Neuronal stem cell (in vitro differentiated cells): ENCODE measurements at regions not wholly inside any gene's neighbourhood (a gene's known extent, or its start where the extent isn't known, plus 50 kb on each side); places are given as distances from the start of the nearest gene placed in this dataset.

Experiments used
- DNase-seq: peaks from one replicate; pipeline ENCODE4 v3.0.0-alpha.2; 2013; ENCODE audit warnings: low spot score
- H2AFZ ChIP-seq: one replicate; pipeline ENCODE4 v1.6.1; 2013; ENCODE audit warnings: mild to moderate bottlenecking, low read length, inconsistent platforms
- H2AK5ac ChIP-seq: 2 replicates; pipeline ENCODE4 v1.6.1; 2013; ENCODE audit warnings: low read depth, mild to moderate bottlenecking, inconsistent platforms, low read length, moderate library complexity, mixed read lengths
- H2BK120ac ChIP-seq: 2 replicates; pipeline ENCODE4 v1.6.1; 2013; ENCODE audit warnings: low read depth, mild to moderate bottlenecking, inconsistent platforms, low read length, moderate library complexity, mixed read lengths
- H2BK12ac ChIP-seq: one replicate; pipeline ENCODE4 v1.6.1; 2013; ENCODE audit warnings: low read length, inconsistent platforms
- H2BK15ac ChIP-seq: 2 replicates; pipeline ENCODE4 v1.6.1; 2013; ENCODE audit warnings: mild to moderate bottlenecking, low read length, inconsistent platforms, mixed read lengths
- H2BK5ac ChIP-seq: one replicate; pipeline ENCODE4 v1.6.1; 2013; ENCODE audit warnings: inconsistent platforms, mild to moderate bottlenecking, low read length, moderate library complexity
- H3K14ac ChIP-seq: one replicate; pipeline ENCODE4 v1.6.1; 2013; ENCODE audit warnings: low read length, inconsistent platforms
- H3K18ac ChIP-seq: 2 replicates; pipeline ENCODE4 v1.6.1; 2013; ENCODE audit warnings: low read length, inconsistent platforms
- H3K23ac ChIP-seq: 2 replicates; pipeline ENCODE4 v1.6.1; 2013; ENCODE audit warnings: low read depth, mild to moderate bottlenecking, mixed read lengths, low read length, inconsistent platforms; ENCODE audit not compliant: poor library complexity
- H3K27ac ChIP-seq: replicated peaks from 3 replicates; pipeline ENCODE4 v1.5.1; 2013; ENCODE audit warnings: low read length, inconsistent platforms
- H3K27me3 ChIP-seq, 3 experiments: 2 replicates each; pipeline ENCODE4 v1.6.1; 2013; ENCODE audit warnings: low read length in 3 of 3, mild to moderate bottlenecking in 2 of 3, inconsistent platforms in 1 of 3, low read depth in 1 of 3, mixed read lengths in 1 of 3, moderate library complexity in 1 of 3; ENCODE audit not compliant: control insufficient read depth in 3 of 3, insufficient read depth in 3 of 3
- H3K36me3 ChIP-seq, 2 donors: replicated peaks in 1 of 2; 2 replicates each; pipeline ENCODE4 v1.6.1; 2013; ENCODE audit warnings: low read length in 2 of 2; ENCODE audit not compliant: control insufficient read depth in 2 of 2, insufficient read depth in 2 of 2
- H3K4ac ChIP-seq: 2 replicates; pipeline ENCODE4 v1.6.1; 2013; ENCODE audit warnings: inconsistent platforms, mild to moderate bottlenecking, low read length, moderate library complexity
- H3K4me1 ChIP-seq, 2 donors: 1 replicate in 1 of 2; 2 replicates in 1 of 2; pipeline ENCODE4 v1.6.1; 2013; ENCODE audit warnings: low read length in 2 of 2, low read depth in 1 of 2; ENCODE audit not compliant: control insufficient read depth in 2 of 2, insufficient read depth in 1 of 2
- H3K4me2 ChIP-seq: one replicate; pipeline ENCODE4 v1.6.1; 2013; ENCODE audit warnings: mild to moderate bottlenecking, low read length, inconsistent platforms; ENCODE audit not compliant: insufficient read depth, poor library complexity, severe bottlenecking
- H3K4me3 ChIP-seq, 2 donors: 2 replicates each; pipeline ENCODE4 v1.5.1; 2013; ENCODE audit warnings: low read length in 2 of 2, mild to moderate bottlenecking in 2 of 2, inconsistent platforms in 1 of 2, moderate library complexity in 1 of 2
- H3K79me1 ChIP-seq: one replicate; pipeline ENCODE4 v1.6.1; 2013; ENCODE audit warnings: low read depth, mild to moderate bottlenecking, inconsistent platforms, low read length, moderate library complexity
- H3K9ac ChIP-seq: one replicate; pipeline ENCODE4 v1.6.1; 2013; ENCODE audit warnings: mild to moderate bottlenecking, low read depth, low read length, inconsistent platforms; ENCODE audit not compliant: poor library complexity
- H3K9me3 ChIP-seq, 2 donors: replicated peaks in 1 of 2; 2 replicates each; pipeline versions ENCODE3 to v1.6.1; 2013; ENCODE audit warnings: low read length in 2 of 2, mild to moderate bottlenecking in 2 of 2, inconsistent platforms in 1 of 2, low read depth in 1 of 2, mixed read lengths in 1 of 2, moderate library complexity in 1 of 2; ENCODE audit not compliant: control insufficient read depth in 2 of 2, insufficient read depth in 1 of 2
- H4K8ac ChIP-seq: one replicate; pipeline ENCODE4 v1.6.1; 2013; ENCODE audit warnings: low read depth, mild to moderate bottlenecking, inconsistent platforms, low read length, moderate library complexity
- H4K91ac ChIP-seq: one replicate; pipeline ENCODE4 v1.6.1; 2013; ENCODE audit warnings: low read length, low read depth, mild to moderate bottlenecking, inconsistent platforms; ENCODE audit not compliant: poor library complexity
- WGBS, 2 donors: extraction: QIAGEN DNeasy Blood & Tissue Kit; methylation state at CpG; one replicate each; pipeline ENCODE4 v1.1.7; 2013; ENCODE audit warnings: missing lambda C conversion rate in 2 of 2, mixed read lengths in 1 of 2; ENCODE audit not compliant: insufficient read length in 2 of 2, insufficient replicate concordance in 1 of 2; ENCODE audit errors: extremely low coverage in 2 of 2; 5-methylcytosine and 5-hydroxymethylcytosine counted together

GRCh38 chr6:82751718-82752117 lies 313.9 kb downstream of the UBE3D start:
- H2AFZ ChIP-seq, result no peak overlapping the region
- no peak overlapping the region for H2BK5ac ChIP-seq
- H2AK5ac ChIP-seq, result no peak overlapping the region
- no peaks in the 10 kb centered on the region for H3K79me1 ChIP-seq
- H4K91ac ChIP-seq, result no peak overlapping the region
- no peak overlapping the region for H2BK12ac ChIP-seq
- no peak overlapping the region for H2BK15ac ChIP-seq
- H3K27ac ChIP-seq, result no peak overlapping the region
- no peak overlapping the region for H3K4me3 ChIP-seq
- no peaks in the 10 kb centered on the region for H3K36me3 ChIP-seq
- no peak overlapping the region for H3K4me2 ChIP-seq
- H3K23ac ChIP-seq, result no peak overlapping the region
- H3K18ac ChIP-seq, result no peak overlapping the region
- no peaks in the 10 kb centered on the region for H3K4me1 ChIP-seq
- H2BK120ac ChIP-seq, result no peak overlapping the region
- no peak for DNase-seq
- H3K4ac ChIP-seq, result no peak overlapping the region
- no peak overlapping the region for H4K8ac ChIP-seq
- H3K14ac ChIP-seq, result no peak overlapping the region
- no peaks in the 10 kb centered on the region for H3K9me3 ChIP-seq
- no peak overlapping the region for H3K9ac ChIP-seq
- H3K27me3 ChIP-seq, result no peaks in the 10 kb centered on the region

GRCh38 chr6:82761674-82762345 lies 303.8 kb downstream of the UBE3D start:
- no peak overlapping the region for H2BK15ac ChIP-seq
- no peak overlapping the region for H3K4ac ChIP-seq
- H3K4me2 ChIP-seq, result no peak overlapping the region
- no peak overlapping the region for H3K18ac ChIP-seq
- DNase-seq, result no peak
- no peak overlapping the region for H3K9ac ChIP-seq
- H3K4me3 ChIP-seq, result no peak overlapping the region
- no peak overlapping the region for H3K27ac ChIP-seq
- no peak overlapping the region for H4K8ac ChIP-seq
- no peak overlapping the region for H4K91ac ChIP-seq
- no peak overlapping the region for H2BK12ac ChIP-seq
- no peak overlapping the region for H2BK5ac ChIP-seq
- H3K36me3 ChIP-seq, result no peaks in the 10 kb centered on the region
- WGBS, 2 donors, result no CpG with 5 or more reads among the region's 2 CpGs
- H2BK120ac ChIP-seq, result no peak overlapping the region
- no peak overlapping the region for H2AK5ac ChIP-seq
- H3K9me3 ChIP-seq, result no peaks in the 10 kb centered on the region
- no peaks in the 10 kb centered on the region for H3K27me3 ChIP-seq
- no peak overlapping the region for H3K23ac ChIP-seq
- H3K14ac ChIP-seq, result no peak overlapping the region
- no peaks in the 10 kb centered on the region for H3K4me1 ChIP-seq
- H3K79me1 ChIP-seq, result no peaks in the 10 kb centered on the region
- H2AFZ ChIP-seq, result no peak overlapping the region

DNA sequence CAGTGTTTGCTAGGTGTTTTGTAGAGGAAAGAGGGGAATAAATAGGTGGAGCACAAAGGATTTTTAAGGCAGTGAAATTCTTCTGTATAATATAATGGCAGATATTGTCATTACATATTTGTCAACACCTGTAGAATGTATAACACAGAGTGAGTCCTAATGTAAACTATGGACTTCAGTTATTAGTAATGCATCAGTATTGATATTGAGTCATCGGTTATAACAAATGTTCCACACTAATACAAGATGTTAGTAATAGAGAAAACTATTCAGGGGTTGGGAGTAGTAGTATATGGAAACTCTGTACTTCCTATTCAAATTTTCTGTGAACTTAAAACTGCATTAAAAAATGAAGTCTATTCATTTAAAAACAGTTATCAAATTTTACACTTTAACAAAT lies 299.2 kb downstream of the UBE3D start:
- no peak overlapping the region for H4K8ac ChIP-seq
- no peak overlapping the region for H2BK12ac ChIP-seq
- no peak for DNase-seq

DNA sequence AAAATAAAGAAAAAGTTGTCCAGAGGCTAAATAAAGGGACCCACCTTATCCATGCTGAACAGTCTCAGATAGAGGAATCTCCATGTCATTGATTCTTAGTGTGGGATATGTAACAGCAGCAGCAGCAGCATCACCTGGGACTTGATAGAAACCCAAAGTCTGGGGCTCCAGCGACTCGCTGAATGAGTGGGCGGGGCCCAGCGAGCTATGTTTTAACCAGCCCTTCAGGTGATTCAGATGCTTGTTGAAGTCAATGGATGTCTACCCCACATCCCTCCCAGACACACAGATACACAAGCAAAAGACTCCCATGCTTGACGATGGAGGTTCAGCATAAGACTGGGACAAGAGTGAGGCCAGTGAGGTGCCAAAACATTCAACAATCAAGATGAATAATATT lies 298.6 kb downstream of the UBE3D start:
- H3K23ac ChIP-seq, result no peak overlapping the region
- no peak overlapping the region for H4K91ac ChIP-seq
- H3K18ac ChIP-seq, result no peak overlapping the region
- no peak overlapping the region for H4K8ac ChIP-seq
- H3K4me2 ChIP-seq, result no peak overlapping the region
- no peaks in the 10 kb centered on the region for H3K9me3 ChIP-seq
- no peak overlapping the region for H2BK120ac ChIP-seq
- WGBS, 2 donors, result no CpG with 5 or more reads among the region's 5 CpGs
- no peaks in the 10 kb centered on the region for H3K27me3 ChIP-seq
- H2AK5ac ChIP-seq, result no peak overlapping the region
- no peaks in the 10 kb centered on the region for H3K79me1 ChIP-seq
- no peak overlapping the region for H2BK15ac ChIP-seq
- no peak overlapping the region for H3K27ac ChIP-seq
- H3K4me3 ChIP-seq, result no peak overlapping the region
- H3K36me3 ChIP-seq, result no peaks in the 10 kb centered on the region
- DNase-seq, result no peak
- no peak overlapping the region for H3K4ac ChIP-seq
- no peak overlapping the region for H2BK12ac ChIP-seq
- no peak overlapping the region for H2BK5ac ChIP-seq
- no peak overlapping the region for H2AFZ ChIP-seq
- no peak overlapping the region for H3K14ac ChIP-seq
- H3K4me1 ChIP-seq, result no peaks in the 10 kb centered on the region
- H3K9ac ChIP-seq, result no peak overlapping the region

More for the DNA sequence above, 299.2 kb downstream of the UBE3D start:
- Histone ChIP-seq H2BK5ac (no peak overlapping the region), H2BK120ac (no peak overlapping the region), H3K27me3 (no peaks in the 10 kb centered on the region), H3K4me2 (no peak overlapping the region), H3K14ac (no peak overlapping the region), H2BK15ac (no peak overlapping the region), H2AFZ (no peak overlapping the region), H4K91ac (no peak overlapping the region), H3K23ac (no peak overlapping the region), H3K18ac (no peak overlapping the region), H2AK5ac (no peak overlapping the region), H3K4me1 (no peaks in the 10 kb centered on the region), H3K27ac (no peak overlapping the region), H3K9me3 (no peaks in the 10 kb centered on the region), H3K4me3 (no peak overlapping the region), H3K4ac (no peak overlapping the region), H3K79me1 (no peaks in the 10 kb centered on the region), H3K9ac (no peak overlapping the region), H3K36me3 (no peaks in the 10 kb centered on the region)
- WGBS, 2 donors, result no CpG with 5 or more reads among the region's 1 CpG
